ENCODE measurements at regions not wholly inside any gene's neighbourhood (a gene's known extent, or its start where the extent isn't known, plus 50 kb on each side); places are given as distances from the start of the nearest gene placed in this dataset.

- peaks cover 3% of the 10 kb centered on the region for H3K27me3 Mint-ChIP-seq (ENCODE audit: insufficient read depth, low read depth)
- Histone ChIP-seq H3F3A (ENCODE audit: low read depth) (peaks cover 47% of the 10 kb centered on the region), H3K4me1 (peaks cover 61% of the 10 kb centered on the region), H3K27ac (peak overlapping the region; percentile 34), H3K4me3 (no peak overlapping the region), H3K27me3 (no peaks in the 10 kb centered on the region), H3K36me3 (no peaks in the 10 kb centered on the region), H3K79me2 (ENCODE audit: low read depth) (no peaks in the 10 kb centered on the region), H3K9ac (no peak overlapping the region), H2AFZ (replicated peaks) (peak overlapping the region; percentile 91), H3K9me3 (ENCODE audit: low read depth) (no peaks in the 10 kb centered on the region), H4K20me1 (ENCODE audit: low read depth) (no peaks in the 10 kb centered on the region), H3K4me2 (peak overlapping the region; percentile 54)
- H3K9me3 Mint-ChIP-seq = no peaks in the 10 kb centered on the region
- no peak for DNase-seq (ENCODE audit: low spot score)
- no peak for TF ChIP-seq EZH2phosphoT487 (IDR thresholded peaks at IDR 0.05)
- no peak for TF ChIP-seq EZH2 (IDR thresholded peaks at IDR 0.05)
- TF ChIP-seq, protein P1, sequence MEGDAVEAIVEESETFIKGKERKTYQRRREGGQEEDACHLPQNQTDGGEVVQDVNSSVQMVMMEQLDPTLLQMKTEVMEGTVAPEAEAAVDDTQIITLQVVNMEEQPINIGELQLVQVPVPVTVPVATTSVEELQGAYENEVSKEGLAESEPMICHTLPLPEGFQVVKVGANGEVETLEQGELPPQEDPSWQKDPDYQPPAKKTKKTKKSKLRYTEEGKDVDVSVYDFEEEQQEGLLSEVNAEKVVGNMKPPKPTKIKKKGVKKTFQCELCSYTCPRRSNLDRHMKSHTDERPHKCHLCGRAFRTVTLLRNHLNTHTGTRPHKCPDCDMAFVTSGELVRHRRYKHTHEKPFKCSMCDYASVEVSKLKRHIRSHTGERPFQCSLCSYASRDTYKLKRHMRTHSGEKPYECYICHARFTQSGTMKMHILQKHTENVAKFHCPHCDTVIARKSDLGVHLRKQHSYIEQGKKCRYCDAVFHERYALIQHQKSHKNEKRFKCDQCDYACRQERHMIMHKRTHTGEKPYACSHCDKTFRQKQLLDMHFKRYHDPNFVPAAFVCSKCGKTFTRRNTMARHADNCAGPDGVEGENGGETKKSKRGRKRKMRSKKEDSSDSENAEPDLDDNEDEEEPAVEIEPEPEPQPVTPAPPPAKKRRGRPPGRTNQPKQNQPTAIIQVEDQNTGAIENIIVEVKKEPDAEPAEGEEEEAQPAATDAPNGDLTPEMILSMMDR (IDR thresholded peaks at IDR 0.05) = no peak
- peak overlapping the region; percentile 31 for H3K4me3 Mint-ChIP-seq
- peak overlapping the region; percentile 96 for H3K27ac Mint-ChIP-seq
- H3K4me1 Mint-ChIP-seq = peaks cover 52% of the 10 kb centered on the region
- peaks cover 9% of the 10 kb centered on the region for H3K36me3 Mint-ChIP-seq
Observed at GRCh38 chr12:24252602-24253001, 303.1 kb upstream of the SOX5 start.

GRCh38 chr12:24246934-24247333 is 297.5 kb upstream of the SOX5 start:
- Mint-ChIP-seq H3K4me3 (no peak overlapping the region), H3K27me3 (ENCODE audit: insufficient read depth, low read depth) (peaks cover 2% of the 10 kb centered on the region), H3K27ac (no peak overlapping the region), H3K4me1 (peaks cover 34% of the 10 kb centered on the region), H3K9me3 (no peaks in the 10 kb centered on the region), H3K36me3 (peaks cover 8% of the 10 kb centered on the region)
- no peaks in the 10 kb centered on the region for H3K36me3 ChIP-seq
- H3K9ac ChIP-seq = no peak overlapping the region
- peaks cover 23% of the 10 kb centered on the region for H3K4me1 ChIP-seq
- no peaks in the 10 kb centered on the region for H3K79me2 ChIP-seq (ENCODE audit: low read depth)
- no peak overlapping the region for H3K27ac ChIP-seq
- H3F3A ChIP-seq (ENCODE audit: low read depth) = peaks cover 8% of the 10 kb centered on the region
- no peaks in the 10 kb centered on the region for H4K20me1 ChIP-seq (ENCODE audit: low read depth)
- H3K4me3 ChIP-seq = no peak overlapping the region
- no peak for TF ChIP-seq EZH2phosphoT487 (IDR thresholded peaks at IDR 0.05)
- TF ChIP-seq, protein P1 (IDR thresholded peaks at IDR 0.05) = no peak
- no peak for TF ChIP-seq EZH2 (IDR thresholded peaks at IDR 0.05)
- H3K4me2 ChIP-seq = no peak overlapping the region
- H2AFZ ChIP-seq (replicated peaks) = peak overlapping the region; percentile 44
- H3K9me3 ChIP-seq (ENCODE audit: low read depth) = no peaks in the 10 kb centered on the region
- no peaks in the 10 kb centered on the region for H3K27me3 ChIP-seq
- DNase-seq (ENCODE audit: low spot score) = no peak

DNA sequence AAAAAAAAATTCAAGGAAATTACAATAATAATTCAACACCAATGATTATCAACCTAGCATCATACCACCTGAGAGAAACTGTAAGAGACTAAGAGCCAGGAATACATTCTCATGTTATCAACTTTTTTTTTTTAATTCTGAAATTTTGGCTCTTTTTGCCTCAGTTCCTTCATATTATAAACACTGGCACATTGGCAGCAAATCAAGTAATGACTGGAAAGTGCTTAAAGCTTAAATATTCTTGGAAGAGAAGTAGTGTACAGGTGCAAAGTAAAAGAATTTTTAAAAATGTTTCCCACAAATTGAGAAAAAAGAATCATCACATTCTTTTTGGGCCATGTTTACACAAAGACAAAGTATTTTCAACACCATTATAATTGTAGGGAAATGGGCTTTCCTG is 296.9 kb upstream of the SOX5 start:
- H3K4me1 Mint-ChIP-seq = peaks cover 37% of the 10 kb centered on the region
- DNase-seq (ENCODE audit: low spot score) = no peak
- Histone ChIP-seq H3K9ac (no peak overlapping the region), H4K20me1 (ENCODE audit: low read depth) (no peaks in the 10 kb centered on the region), H3K27me3 (no peaks in the 10 kb centered on the region), H3K4me2 (no peak overlapping the region), H3K36me3 (no peaks in the 10 kb centered on the region), H3K4me1 (peaks cover 28% of the 10 kb centered on the region), H3K4me3 (no peak overlapping the region), H3K27ac (no peak overlapping the region), H3F3A (ENCODE audit: low read depth) (peaks cover 8% of the 10 kb centered on the region), H3K79me2 (ENCODE audit: low read depth) (no peaks in the 10 kb centered on the region), H2AFZ (replicated peaks) (no peak overlapping the region), H3K9me3 (ENCODE audit: low read depth) (no peaks in the 10 kb centered on the region)
- H3K27me3 Mint-ChIP-seq (ENCODE audit: insufficient read depth, low read depth) = peaks cover 2% of the 10 kb centered on the region
- peaks cover 8% of the 10 kb centered on the region for H3K36me3 Mint-ChIP-seq
- no peak overlapping the region for H3K4me3 Mint-ChIP-seq
- H3K27ac Mint-ChIP-seq = no peak overlapping the region
- no peaks in the 10 kb centered on the region for H3K9me3 Mint-ChIP-seq
- TF ChIP-seq, protein P1 (IDR thresholded peaks at IDR 0.05) = no peak
- TF ChIP-seq EZH2phosphoT487 (IDR thresholded peaks at IDR 0.05) (no peak), EZH2 (IDR thresholded peaks at IDR 0.05) (no peak)

Data from neural progenitor cell (in vitro differentiated cells).